GM18505 (cell line): ENCODE measurements at regions not wholly inside any gene's neighbourhood (a gene's known extent, or its start where the extent isn't known, plus 50 kb on each side); places are given as distances from the start of the nearest gene placed in this dataset.

Experiments
- ATAC-seq: cut with Tn5 transposase; IDR thresholded peaks from one replicate; pipeline ENCODE4 v1.9.1; 2021; ENCODE audit not compliant: unreplicated experiment
- POLR2A ChIP-seq: IDR thresholded peaks from 4 replicates; pipeline ENCODE4 v1.6.1; 2011; ENCODE audit warnings: borderline replicate concordance; ENCODE audit not compliant: insufficient read depth, insufficient read length; ENCODE audit errors: extremely low read depth

- TF ChIP-seq POLR2A = no peak
- ATAC-seq = no peak
These were observed 427.1 kb upstream of the FAM47C start for GRCh38 chrX:36581030-36581429.

DNA sequence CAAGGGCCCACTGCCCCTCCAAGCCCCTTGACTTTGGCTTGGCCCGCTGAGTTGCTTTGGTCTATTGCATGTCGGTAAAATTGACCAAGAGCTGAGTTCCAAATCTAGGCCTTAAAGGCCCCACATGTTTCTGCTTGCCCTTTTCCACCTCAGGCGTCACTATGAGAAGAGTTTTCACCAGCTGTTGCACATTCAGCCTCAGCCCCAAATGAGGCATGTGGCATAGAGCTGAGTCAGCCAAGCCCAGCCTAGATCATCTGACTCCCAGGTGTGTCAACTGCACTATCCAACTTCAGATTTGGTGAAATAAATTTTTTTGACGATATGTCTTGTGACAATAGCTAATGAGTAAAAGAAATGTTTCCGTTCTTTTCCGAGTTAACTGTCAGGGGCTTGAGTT, 424.5 kb upstream of the FAM47C start:
- ATAC-seq = no peak
- TF ChIP-seq POLR2A = no peak

DNA sequence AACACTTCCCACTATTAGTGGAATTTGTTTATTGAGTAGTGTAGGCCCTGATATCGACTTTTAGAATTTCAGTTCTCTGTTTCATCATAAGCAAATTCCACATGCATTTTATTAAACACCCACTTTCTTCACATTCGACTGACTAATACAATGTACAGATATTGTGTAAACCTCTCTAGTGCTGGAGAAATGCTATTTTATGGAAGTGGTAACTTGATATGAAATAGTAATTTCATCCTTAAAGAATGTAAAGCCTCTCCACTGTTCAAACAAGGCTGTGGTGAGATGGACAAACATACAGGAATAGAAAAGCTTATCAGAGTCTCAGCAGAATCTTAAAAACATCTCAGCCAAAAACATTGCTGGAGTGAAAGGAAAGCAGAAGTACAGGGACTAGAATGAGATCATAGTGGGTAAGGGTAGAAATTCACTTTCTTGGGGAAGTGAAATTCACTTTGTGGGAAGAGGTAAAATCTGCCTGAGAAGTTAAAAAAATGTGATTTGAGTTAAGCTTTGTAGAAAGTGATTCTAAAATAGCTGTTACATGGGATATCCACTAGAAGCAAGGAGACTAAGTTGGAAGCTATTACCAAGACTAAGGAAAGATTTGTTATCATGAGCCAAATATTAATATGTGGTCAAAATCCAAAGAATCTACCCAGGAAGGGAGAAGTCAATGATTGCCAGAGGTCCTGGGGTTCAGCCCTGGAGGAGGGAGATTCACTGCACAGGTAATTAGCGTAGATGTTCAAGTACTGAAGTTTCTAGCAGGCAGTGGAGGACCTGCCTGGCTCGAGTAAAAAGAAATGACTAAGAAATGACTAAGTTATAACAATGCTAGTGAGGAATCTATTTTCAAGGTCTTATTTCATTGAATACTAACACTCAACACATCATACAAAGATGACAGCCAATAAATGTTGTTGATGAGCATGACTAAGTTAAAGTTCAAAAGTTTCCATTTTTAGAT, 398.3 kb upstream of the FAM47C start:
- ATAC-seq = no peak
- TF ChIP-seq POLR2A = no peak

DNA sequence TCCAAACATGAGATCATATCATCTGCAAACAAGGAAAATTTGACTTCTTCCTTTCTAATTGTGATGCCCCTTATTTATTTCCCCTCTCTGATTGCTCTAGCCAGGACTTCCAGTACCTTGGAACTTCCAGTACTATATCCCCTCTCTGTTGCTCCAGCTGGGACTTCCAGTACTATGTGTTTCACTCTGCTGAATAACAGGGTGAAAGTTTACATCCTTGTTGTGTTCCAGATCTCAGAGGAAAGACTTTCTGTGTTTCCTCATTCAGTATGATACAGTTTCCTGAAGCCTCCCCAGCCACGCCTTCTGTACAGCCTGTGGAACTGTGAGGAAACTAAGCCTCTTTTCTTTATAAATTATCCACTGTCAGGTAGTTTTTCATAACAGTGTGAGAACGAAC, 381.3 kb upstream of the FAM47C start:
- ATAC-seq = no peak
- no peak for TF ChIP-seq POLR2A

DNA sequence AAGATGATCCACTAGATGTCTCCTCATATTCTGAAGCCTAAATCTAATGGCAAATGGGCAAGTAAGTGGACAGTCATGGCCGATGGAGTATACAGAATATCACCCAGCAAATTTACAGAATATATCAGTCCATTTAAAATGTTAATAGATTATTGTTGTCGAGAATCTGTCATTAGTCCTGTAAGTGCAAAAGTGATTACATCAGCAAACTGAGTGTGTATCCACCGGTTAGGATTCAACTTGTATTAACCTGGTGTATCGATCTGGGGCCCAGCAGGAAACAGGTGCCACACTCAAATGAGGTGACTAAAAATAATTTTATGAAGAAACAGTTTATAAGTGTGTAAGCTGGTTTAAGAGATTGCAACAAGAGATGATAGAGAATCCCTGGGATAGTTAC, 367.9 kb upstream of the FAM47C start:
- ATAC-seq = no peak
- TF ChIP-seq POLR2A = no peak

GRCh38 chrX:36642052-36642451, 366.1 kb upstream of the FAM47C start:
- no peak for ATAC-seq
- TF ChIP-seq POLR2A = no peak

GRCh38 chrX:36650622-36651021, 357.5 kb upstream of the FAM47C start:
- TF ChIP-seq POLR2A = no peak
- ATAC-seq = no peak

DNA sequence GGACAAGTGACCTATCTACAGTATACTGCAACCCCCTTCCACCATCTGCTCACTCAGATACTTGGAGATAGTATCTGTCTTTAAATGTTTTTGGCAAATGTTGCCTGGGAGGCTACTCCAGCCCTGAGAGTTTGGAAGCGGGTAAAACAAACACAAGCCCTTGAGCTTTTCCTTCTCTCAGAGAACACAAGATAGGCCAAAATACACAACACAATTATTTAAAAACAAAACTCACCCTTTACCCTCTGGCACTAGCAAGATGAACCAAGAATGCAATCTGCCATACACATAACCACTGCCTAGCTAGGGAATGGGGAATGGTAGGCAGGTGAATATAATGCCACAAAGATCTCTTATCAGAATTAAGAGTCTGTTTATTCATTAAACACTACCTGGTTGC, 324.7 kb upstream of the FAM47C start:
- no peak for TF ChIP-seq POLR2A
- no peak for ATAC-seq

GRCh38 chrX:36684053-36684452, 324.1 kb upstream of the FAM47C start:
- TF ChIP-seq POLR2A = no peak
- ATAC-seq = no peak

GRCh38 chrX:36721990-36722389, 286.2 kb upstream of the FAM47C start:
- no peak for TF ChIP-seq POLR2A
- no peak for ATAC-seq

- no peak for ATAC-seq
- TF ChIP-seq POLR2A = no peak
These were observed 254.6 kb upstream of the FAM47C start for GRCh38 chrX:36753602-36754001.

DNA sequence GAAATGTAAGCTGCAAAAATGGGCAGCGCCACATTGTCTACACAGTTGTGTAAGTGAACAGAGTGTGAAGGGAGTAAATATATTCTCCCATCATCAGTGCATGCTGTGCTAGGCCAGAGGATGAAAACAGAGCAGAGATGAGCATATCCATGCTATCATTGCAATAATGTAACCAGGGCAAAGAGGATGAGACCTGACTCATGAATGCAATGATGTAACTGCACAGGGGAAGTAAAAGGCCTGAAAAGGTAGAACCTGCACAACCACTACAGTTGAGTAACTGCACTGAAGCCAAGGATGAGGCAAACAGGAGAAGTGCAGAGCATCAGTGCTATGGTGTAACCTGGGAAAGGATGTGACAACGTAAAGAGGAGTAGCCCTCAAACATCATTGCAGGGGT, 220.4 kb upstream of the FAM47C start:
- TF ChIP-seq POLR2A = no peak

DNA sequence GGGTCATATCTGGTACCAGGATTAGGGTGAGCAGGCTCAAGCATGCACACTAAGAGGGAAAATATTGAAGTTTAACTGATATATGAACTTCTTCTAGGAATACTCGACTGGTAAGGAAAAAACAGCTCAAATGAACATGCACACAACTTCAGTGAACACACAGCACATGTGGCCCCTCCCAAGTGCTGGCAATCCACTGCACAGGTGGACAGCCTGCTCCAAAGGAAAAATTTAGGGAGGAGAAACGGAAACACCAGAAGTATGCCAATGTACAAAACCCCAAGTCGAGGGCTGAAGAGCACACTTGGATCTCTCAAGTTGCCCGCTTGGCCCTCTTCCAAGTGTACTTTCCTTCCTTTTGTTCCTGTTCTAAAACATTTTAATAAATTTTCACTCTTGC, 205.0 kb upstream of the FAM47C start:
- ATAC-seq = no peak
- TF ChIP-seq POLR2A = no peak

More for the DNA sequence above, 220.4 kb upstream of the FAM47C start:
- ATAC-seq = no peak

- ATAC-seq = no peak
These were observed 204.1 kb upstream of the FAM47C start for GRCh38 chrX:36804066-36804465.

More at GRCh38 chrX:36804066-36804465, 204.1 kb upstream of the FAM47C start:
- TF ChIP-seq POLR2A = no peak
